Endodermal cell (in vitro differentiated cells): ENCODE measurements at regions not wholly inside any gene's neighbourhood (a gene's known extent, or its start where the extent isn't known, plus 50 kb on each side); places are given as distances from the start of the nearest gene placed in this dataset.

Experiments
- DNase-seq: peaks from one replicate; pipeline ENCODE4 v3.0.0-alpha.2; 2017
- H3K27ac ChIP-seq: 2 replicates; pipeline ENCODE4 v1.5.1; 2013; ENCODE audit warnings: mild to moderate bottlenecking, low read depth, low read length, moderate library complexity
- H3K27me3 ChIP-seq: 2 replicates; pipeline ENCODE4 v1.6.1; 2013; ENCODE audit warnings: mild to moderate bottlenecking, low read length, moderate library complexity; ENCODE audit not compliant: insufficient read depth, control insufficient read depth, poor library complexity, severe bottlenecking
- H3K36me3 ChIP-seq: 2 replicates; pipeline ENCODE4 v1.7.0; 2013; ENCODE audit warnings: mild to moderate bottlenecking, low read length, moderate library complexity; ENCODE audit not compliant: control insufficient read depth, insufficient read depth
- H3K4me1 ChIP-seq: one replicate; pipeline ENCODE4 v1.7.0; 2013; ENCODE audit warnings: low read length; ENCODE audit not compliant: control insufficient read depth, insufficient read depth
- H3K4me3 ChIP-seq: 2 replicates; pipeline ENCODE4 v1.5.1; 2013; ENCODE audit warnings: mild to moderate bottlenecking, low read length, moderate library complexity
- H3K9ac ChIP-seq: 2 replicates; pipeline ENCODE4 v1.6.1; 2013; ENCODE audit warnings: mild to moderate bottlenecking, low read length, moderate library complexity; ENCODE audit not compliant: poor library complexity, severe bottlenecking; ENCODE audit errors: extremely low read depth
- H3K9me3 ChIP-seq: 2 replicates; pipeline ENCODE4 v1.6.1; 2013; ENCODE audit warnings: mild to moderate bottlenecking, low read length, moderate library complexity; ENCODE audit not compliant: control insufficient read depth
- H3K27ac Mint-ChIP-seq: 2 replicates; pipeline ENCODE4 v1.8.0; 2020; ENCODE audit warnings: mixed read lengths
- H3K27me3 Mint-ChIP-seq: 2 replicates; pipeline ENCODE4 v1.8.0; 2021; ENCODE audit warnings: mild to moderate bottlenecking, mixed read lengths; ENCODE audit not compliant: insufficient read depth
- H3K36me3 Mint-ChIP-seq: 2 replicates; pipeline ENCODE4 v1.8.0; 2020; ENCODE audit warnings: low read depth, mixed read lengths
- H3K4me1 Mint-ChIP-seq: 2 replicates; pipeline ENCODE4 v1.8.0; 2020; ENCODE audit warnings: mixed read lengths
- H3K4me3 Mint-ChIP-seq: 2 replicates; pipeline ENCODE4 v1.8.0; 2020; ENCODE audit warnings: mild to moderate bottlenecking, moderate library complexity, mixed read lengths
- H3K9me3 Mint-ChIP-seq: 2 replicates; pipeline ENCODE4 v1.8.0; 2020; ENCODE audit warnings: mild to moderate bottlenecking, mixed read lengths
- WGBS, 2 experiments: methylation state at CpG; one replicate each; pipeline versions ENCODE4 v1.1.5 to v1.1.7; 2013; ENCODE audit warnings: missing lambda C conversion rate in 2 of 2, mixed read lengths in 1 of 2; ENCODE audit not compliant: insufficient coverage in 1 of 2, insufficient read length in 1 of 2; 5-methylcytosine and 5-hydroxymethylcytosine counted together
- TF ChIP-seq, protein P1 (sequence below): fragments of 200-600 bp; sonication (generic); conservative IDR thresholded peaks from 2 replicates; pipeline ENCODE4 v1.5.0; 2021; ENCODE audit warnings: antibody characterized with exemption, mild to moderate bottlenecking

DNA sequence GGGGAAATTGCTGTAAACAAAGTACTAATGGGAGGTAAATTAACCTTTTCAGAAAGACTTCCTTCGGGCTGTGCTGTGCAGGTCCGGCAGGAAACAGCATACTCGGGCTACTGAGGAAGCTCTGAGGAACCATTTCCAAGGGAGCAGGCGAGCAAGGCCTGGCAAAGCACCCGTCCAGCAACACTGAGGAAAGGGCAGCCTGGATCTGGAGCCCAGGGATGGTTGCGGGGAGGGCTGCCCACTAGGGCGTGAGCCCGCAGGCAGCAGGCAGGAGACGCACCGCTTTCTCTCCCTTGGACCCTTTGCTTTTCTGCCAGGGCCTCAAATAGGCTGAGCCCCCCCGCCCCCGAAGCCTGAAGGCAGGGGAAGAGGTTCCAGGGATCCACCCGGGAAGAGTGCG, 89.5 kb downstream of the SOX11 start:
- no peaks in the 10 kb centered on the region for H3K9me3 ChIP-seq
- no peaks in the 10 kb centered on the region for H3K36me3 ChIP-seq
- DNase-seq: no peak
- H3K9me3 Mint-ChIP-seq: peaks cover 3% of the 10 kb centered on the region
- no peaks in the 10 kb centered on the region for H3K27me3 ChIP-seq
- no peaks in the 10 kb centered on the region for H3K36me3 Mint-ChIP-seq
- WGBS, 2 experiments: 92 to 96% methylated on average over 12 to 14 of the region's 14 CpGs
- TF ChIP-seq, protein P1, sequence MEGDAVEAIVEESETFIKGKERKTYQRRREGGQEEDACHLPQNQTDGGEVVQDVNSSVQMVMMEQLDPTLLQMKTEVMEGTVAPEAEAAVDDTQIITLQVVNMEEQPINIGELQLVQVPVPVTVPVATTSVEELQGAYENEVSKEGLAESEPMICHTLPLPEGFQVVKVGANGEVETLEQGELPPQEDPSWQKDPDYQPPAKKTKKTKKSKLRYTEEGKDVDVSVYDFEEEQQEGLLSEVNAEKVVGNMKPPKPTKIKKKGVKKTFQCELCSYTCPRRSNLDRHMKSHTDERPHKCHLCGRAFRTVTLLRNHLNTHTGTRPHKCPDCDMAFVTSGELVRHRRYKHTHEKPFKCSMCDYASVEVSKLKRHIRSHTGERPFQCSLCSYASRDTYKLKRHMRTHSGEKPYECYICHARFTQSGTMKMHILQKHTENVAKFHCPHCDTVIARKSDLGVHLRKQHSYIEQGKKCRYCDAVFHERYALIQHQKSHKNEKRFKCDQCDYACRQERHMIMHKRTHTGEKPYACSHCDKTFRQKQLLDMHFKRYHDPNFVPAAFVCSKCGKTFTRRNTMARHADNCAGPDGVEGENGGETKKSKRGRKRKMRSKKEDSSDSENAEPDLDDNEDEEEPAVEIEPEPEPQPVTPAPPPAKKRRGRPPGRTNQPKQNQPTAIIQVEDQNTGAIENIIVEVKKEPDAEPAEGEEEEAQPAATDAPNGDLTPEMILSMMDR: no peak
- no peak overlapping the region for H3K27ac ChIP-seq
- no peak overlapping the region for H3K4me3 ChIP-seq
- no peak overlapping the region for H3K27ac Mint-ChIP-seq
- no peaks in the 10 kb centered on the region for H3K27me3 Mint-ChIP-seq
- H3K4me1 Mint-ChIP-seq: no peaks in the 10 kb centered on the region
- H3K9ac ChIP-seq: no peak overlapping the region
- H3K4me1 ChIP-seq: no peaks in the 10 kb centered on the region
- H3K4me3 Mint-ChIP-seq: no peak overlapping the region

DNA sequence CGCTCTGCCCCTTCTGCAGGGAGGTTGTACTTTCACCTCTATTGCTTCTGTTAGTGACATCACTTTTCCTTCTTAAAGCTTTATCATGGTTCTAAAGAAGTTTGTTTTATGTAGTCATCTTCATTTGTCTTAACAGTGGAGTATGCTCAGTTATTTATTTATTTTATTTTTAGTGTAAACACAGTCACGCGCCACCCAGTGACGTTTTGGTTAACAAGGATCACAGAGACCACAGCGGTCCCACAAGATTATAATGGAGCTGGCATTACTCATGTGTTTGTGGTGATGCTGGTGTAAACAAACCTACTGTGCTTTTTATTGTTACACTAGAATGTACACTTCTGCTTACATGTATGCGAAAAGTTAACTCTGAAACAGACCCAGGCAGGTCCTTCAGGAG, 89.9 kb downstream of the SOX11 start:
- Mint-ChIP-seq H3K4me1 (no peaks in the 10 kb centered on the region), H3K9me3 (peaks cover 5% of the 10 kb centered on the region), H3K27me3 (no peaks in the 10 kb centered on the region), H3K27ac (no peak overlapping the region), H3K4me3 (no peak overlapping the region), H3K36me3 (no peaks in the 10 kb centered on the region)
- Histone ChIP-seq H3K9me3 (no peaks in the 10 kb centered on the region), H3K27ac (no peak overlapping the region), H3K4me3 (no peak overlapping the region), H3K9ac (no peak overlapping the region), H3K36me3 (no peaks in the 10 kb centered on the region), H3K27me3 (no peaks in the 10 kb centered on the region), H3K4me1 (no peaks in the 10 kb centered on the region)
- TF ChIP-seq, protein P1: no peak
- no peak for DNase-seq
- WGBS, 2 experiments: 94 to 100% methylated on average over 6 of the region's 6 CpGs

DNA sequence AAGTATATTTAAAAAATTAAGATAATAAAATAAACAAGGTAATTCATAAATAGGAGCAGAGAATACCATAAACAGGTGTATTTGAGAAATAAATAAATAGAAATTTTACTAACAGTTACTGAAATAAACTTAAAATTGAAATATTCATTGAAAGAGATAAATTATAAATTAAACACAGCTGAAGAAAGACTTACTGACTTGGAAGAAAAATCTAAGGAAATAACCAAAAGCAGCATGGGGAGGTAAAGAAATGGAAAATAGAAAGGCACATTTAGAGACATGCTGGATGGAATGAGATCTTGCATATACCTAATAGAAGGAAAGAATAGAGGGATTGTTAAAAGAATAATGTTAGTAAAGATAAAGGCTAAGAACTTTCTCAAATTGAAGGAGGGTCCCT, 96.3 kb downstream of the SOX11 start:
- Histone ChIP-seq H3K27ac (no peak overlapping the region), H3K9me3 (peaks cover 17% of the 10 kb centered on the region), H3K27me3 (no peaks in the 10 kb centered on the region), H3K4me1 (no peaks in the 10 kb centered on the region), H3K4me3 (no peak overlapping the region), H3K36me3 (no peaks in the 10 kb centered on the region), H3K9ac (no peak overlapping the region)
- Mint-ChIP-seq H3K4me3 (no peak overlapping the region), H3K27me3 (peaks cover 5% of the 10 kb centered on the region), H3K4me1 (no peaks in the 10 kb centered on the region), H3K27ac (no peak overlapping the region), H3K9me3 (peaks cover 23% of the 10 kb centered on the region), H3K36me3 (no peaks in the 10 kb centered on the region)
- DNase-seq: no peak
- TF ChIP-seq, protein P1: no peak
